ENCODE measurements at regions not wholly inside any gene's neighbourhood (a gene's known extent, or its start where the extent isn't known, plus 50 kb on each side); places are given as distances from the start of the nearest gene placed in this dataset.

- TF ChIP-seq CTCF (tag by site-specific recombination; IDR thresholded peaks at IDR 0.05) (no peak), ZNF549 (tag by site-specific recombination; IDR thresholded peaks at IDR 0.05) (no peak), ZBTB7A (tag by site-specific recombination; IDR thresholded peaks at IDR 0.05; ENCODE audit: low read depth) (no peak), ZNF121 (tag by site-specific recombination; IDR thresholded peaks at IDR 0.05) (no peak), ZNF362 (tag by site-specific recombination; IDR thresholded peaks at IDR 0.05) (no peak), KLF8 (tag by site-specific recombination; IDR thresholded peaks at IDR 0.05) (no peak), SETDB1 (IDR thresholded peaks at IDR 0.05; ENCODE audit: insufficient read length, low read length) (no peak), ZSCAN30 (tag by site-specific recombination; IDR thresholded peaks at IDR 0.05) (no peak), ZNF24 (tag by site-specific recombination; IDR thresholded peaks at IDR 0.05) (no peak), ZNF223 (tag by site-specific recombination; IDR thresholded peaks at IDR 0.05) (no peak), ZNF629 (tag by site-specific recombination; IDR thresholded peaks at IDR 0.05) (no peak)
These were observed 207.0 kb downstream of the DMAC1 start for GRCh38 chr9:7592321-7593316.

Data from HEK293 (cell line).